NCI-H345 treated with DMSO at 0.1 percent for 48 hours (cell line): ENCODE measurements at regions not wholly inside any gene's neighbourhood (a gene's known extent, or its start where the extent isn't known, plus 50 kb on each side); places are given as distances from the start of the nearest gene placed in this dataset.

Experiments used
- DNase-seq: peaks from one replicate; lab custom pipeline; 2025; ENCODE audit not compliant: unreplicated experiment; lab: John Stamatoyannopoulos, UW

DNA sequence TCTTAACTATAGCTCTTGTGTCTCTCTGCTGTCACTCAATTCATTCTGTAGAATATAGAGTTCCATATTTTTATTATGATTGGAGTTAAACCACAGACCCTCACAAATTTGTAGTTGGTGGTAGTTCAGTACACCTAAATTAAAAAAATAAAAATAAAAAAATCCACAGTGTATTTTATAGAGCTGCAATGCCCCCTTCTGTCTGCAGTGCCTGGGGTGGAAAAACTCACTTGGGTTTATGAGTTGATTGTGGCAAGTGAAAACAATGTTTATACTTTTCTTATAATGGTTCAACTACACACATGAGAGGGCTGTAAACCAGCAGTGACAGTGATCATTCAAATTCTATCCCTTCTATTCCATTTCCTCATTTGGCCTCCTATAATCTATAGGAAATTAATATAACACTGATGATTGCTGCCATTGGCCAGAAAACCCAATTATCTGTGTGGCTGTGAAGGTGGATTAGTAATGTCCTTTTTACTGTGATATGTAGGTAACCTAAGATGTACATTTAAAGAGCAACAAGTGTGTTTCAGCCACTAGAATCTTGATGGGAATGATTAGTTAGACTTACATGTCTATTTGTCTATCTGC lies 166.9 kb upstream of the LRIG3 start:
- no peak for DNase-seq

DNA sequence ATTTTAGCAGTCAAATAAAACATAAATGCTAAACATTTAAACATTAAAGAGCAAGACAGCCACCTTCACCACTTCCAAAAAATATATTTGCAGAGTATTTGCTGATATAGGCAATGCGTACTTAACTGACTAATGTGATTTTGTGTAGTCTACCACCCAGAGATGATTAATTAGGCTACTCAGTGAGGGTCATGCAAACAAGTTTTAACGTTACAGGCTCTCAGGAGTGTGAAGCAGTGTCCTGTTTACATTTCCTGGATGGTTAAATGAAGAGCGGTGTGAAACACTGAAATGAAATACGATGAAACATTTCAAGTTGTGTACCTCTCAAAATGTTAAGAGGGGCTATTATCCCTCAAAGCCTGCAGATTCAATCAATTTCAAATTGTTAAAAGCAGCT lies 165.8 kb upstream of the LRIG3 start:
- peak; percentile 98 for DNase-seq

DNA sequence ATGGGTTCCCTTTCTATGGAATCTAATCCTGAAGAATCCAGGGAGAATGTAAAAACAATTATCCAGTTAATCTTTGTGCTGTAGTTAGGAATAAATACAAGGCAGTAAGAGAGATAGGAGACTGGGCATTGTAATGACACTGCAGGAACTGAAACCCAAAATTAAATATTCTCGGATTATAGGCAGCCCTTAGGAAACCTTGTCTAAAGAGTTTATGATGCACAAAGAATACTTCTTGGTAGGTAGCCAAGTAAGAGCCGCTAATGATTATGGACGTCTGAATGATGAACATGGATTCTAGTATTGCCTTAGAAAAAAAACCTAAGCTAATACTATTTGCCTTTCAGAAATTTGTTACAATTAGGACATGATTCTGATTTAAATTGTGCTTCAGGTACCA lies 165.4 kb upstream of the LRIG3 start:
- DNase-seq = peak; percentile 68

DNA sequence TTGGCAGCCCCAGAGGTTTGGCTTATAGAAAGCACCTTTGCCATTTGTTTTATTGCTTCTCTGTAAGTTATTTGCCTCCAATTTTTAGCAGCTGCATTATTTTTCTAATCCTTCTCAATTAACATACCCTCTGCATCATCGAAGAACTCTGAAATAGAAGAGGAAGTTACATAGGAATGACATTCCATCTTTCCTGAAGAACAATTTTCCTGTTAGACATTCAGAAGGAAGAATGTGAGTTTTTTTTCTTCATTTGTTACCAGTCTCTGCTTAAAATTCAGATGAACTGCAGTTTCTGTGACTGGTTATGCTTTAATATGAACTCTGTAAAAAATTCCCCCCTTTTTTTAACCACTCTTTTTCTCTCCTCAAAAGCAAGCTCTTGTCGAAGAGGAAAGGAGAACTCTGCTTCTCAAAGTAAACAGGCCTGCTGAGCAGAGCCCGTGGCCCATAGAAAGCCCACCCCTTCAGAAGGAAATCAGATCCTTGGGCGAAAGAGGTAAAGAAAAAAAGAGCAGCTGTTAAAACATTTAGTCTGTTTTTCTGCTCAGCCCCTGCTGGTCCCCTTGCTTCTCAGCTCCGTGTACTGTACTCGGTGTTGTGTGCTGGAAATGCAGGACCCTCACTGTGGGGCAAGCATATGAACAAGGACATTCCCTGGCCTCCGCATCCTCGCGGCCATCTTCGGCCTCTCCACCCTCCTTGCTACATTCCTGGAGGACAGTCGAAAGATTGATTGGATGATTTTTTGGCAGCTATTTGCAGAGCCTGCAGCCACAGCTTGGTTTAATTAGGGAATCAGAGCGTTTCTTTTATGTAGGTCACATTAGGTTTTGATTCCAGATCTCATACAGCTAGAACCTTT lies 164.4 kb upstream of the LRIG3 start:
- DNase-seq = peak; percentile 23

DNA sequence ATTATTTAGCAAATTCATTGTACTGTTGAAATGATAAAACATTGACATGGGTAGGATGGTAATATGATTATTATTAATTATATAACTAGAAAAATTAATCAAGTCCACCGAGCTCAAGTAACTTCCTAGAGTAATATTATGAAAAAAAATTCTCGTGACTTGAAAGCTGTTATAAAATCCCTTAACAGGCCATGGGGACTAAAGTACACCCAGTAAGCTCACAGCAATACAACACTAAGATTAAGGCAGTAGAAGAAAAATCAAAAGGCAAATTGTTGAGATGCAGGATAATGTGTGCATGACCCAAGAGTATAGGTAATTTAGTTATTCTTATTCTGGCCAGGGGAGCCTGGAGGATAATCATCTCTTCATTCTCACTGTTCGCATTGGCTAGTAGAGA lies 162.6 kb upstream of the LRIG3 start:
- DNase-seq = no peak

DNA sequence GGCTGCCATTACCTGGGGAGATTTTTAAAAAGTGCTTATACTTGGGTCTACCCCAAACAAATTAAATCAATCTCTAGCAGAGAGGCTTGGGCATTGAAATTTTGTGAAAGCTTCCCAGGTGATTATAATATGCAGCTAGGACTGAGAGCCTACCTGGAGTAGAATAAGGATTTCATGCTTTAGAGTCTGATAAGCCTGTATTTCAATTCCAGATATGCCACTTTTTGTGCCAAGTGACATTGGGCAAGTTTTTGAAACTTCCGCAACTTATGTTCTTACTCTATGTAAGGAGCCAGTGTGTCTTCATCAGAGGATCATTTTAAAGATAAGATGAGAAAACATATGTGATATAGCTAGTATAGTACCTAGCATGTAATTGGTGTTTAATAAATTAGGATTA lies 159.8 kb upstream of the LRIG3 start:
- DNase-seq = no peak

DNA sequence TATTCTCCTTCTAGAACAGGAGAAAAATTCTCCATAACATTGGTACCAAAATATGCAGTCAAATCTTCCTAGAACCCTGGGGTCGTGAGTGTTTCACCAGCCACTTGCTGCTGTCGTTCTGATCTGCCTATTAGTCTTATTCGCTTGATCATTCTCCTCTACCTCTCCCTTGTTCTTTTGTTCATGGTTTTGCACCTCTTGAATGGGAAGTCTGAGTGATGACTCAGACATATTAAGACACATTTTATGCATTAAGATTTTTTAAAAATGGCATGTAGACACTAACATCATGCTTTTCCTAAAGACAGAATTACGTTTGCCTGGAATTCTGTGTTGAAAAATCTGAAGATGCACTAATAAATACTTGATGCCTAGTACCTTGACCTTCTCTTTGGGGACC lies 159.2 kb upstream of the LRIG3 start:
- DNase-seq = no peak

DNA sequence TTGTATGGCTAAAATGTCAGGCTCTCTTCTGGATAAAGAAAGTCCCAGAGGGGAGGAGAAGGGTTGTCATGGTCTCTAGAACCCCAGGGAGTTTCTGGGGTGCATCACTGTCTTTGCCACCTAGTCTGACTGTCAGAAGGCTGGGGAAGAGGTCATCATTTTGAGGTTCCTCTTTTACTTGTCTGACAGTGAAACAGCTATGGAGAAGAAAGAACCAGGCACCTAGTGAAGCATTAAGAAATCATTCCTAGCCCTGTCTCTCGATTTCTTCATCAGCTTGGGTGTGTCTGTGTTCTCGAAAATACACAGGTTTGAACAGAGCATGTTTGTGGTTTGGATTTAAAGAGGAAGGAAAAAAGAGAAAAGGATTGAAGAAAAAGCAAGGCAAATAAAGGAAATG lies 158.7 kb upstream of the LRIG3 start:
- DNase-seq = no peak

DNA sequence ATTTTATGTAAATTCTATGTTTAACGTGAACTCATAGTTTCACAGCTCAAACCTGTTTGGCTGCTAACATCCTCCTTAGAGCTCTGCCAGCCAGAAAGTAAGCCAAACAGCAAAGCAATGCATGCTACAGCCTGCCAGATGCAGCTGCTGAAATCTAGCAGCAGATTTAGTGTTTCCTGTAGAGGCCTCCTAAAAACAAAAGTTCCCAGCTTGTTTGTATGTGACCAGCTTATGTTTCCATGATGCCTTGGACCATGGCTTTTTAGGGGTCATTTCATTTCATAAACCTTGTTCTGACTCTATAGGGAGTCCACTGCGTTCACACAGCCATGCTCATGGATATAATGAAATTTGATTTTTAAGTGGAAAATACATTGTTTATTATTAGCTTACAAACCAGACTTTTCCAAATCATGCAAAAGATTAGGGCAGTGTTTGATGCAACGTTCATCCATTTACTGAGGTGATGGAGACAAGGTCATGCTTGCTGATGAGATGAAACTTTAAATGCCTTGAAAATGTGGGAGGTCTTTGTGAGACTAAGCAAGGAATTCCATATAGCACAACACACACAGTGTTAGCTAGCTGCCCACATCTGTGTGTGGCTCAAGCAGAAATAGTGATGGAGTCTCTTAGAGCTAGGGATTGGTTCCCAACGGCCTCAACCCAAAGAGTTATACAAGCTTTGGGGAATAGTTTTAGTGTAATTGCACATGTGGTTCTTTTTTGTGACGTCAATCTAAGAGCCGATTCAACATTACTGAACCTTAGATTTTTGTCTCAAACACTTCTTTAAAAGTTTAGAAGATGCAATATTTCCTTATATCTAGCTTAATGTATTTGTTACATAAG lies 157.5 kb upstream of the LRIG3 start:
- no peak for DNase-seq

DNA sequence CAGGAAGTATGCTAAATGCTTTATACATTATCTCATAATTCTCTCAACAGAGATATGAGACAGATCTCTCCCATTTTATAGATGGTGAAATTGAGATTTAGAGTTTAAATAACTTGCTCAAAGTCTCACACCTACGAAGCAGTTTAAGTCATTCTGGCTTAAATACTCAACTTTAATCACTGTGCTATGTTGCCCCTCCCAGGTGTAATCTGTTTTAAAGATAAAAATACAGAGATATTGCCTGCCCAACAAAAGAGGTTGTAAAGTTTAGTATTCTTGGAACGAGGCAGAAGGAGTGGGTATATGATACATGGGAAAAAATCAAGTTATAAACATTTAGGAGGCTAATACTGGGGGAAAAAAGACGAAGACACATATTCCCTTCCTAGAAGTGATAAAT lies 156.8 kb upstream of the LRIG3 start:
- DNase-seq = no peak

DNA sequence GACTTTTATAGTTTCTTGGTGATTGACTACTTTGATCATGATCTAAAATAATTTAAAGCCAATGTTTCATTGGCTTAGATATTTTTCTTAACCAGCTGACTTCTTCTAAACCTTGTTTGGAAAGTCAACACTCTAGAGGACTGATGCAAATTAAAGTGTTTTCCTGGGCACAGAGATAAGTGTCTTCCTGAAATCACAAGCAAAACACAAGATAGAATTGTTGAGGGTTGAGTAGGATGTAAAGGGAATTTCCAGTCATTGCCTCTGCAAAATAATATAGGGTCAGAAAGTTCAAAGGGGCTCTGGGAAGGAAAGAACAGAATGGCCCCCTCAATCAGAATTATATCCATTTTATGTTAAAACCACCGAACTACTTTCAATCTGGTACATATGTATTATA lies 156.3 kb upstream of the LRIG3 start:
- no peak for DNase-seq

DNA sequence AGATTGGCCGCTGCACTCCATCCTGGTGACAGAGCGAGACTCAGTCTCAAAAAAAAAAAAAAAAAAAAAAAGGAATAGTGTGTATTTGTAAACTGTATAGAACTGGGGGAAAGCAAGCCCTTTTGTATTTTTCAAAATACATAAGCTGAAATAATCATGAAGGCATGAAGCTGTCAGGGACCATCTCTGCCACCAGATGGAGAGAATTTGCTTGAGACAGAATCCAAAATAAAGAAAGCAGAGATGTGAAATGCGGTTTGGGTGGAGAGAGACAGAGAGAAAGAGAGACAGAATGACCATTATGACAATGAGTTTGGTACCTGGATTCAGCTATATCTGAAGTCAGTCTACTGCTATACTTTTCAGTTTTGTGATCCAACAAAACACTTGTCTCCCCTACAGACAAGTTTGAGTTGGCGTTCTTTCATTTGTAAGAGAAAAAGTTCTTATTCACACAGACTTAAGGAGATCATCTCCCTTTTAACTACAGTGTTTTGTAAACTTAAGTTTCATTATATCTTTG lies 155.7 kb upstream of the LRIG3 start:
- no peak for DNase-seq

DNA sequence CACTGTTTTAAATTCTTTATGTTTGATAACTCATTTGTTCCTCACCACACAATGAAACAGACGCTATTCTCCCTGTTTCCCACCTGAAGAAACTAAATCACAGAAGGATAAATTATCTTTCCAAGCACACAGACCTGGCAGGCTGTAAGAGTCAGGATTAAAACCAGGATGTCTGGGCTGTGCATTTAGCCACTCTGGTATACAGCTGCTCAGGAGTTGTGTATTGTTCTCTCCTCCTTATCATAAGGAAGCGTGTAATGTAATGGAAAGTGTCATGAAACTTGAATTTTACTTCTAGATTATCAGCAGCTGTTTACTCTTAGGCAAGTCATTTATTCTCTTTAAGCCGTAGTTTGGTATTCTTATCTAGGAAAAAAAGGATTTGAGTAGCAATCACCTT lies 154.8 kb upstream of the LRIG3 start:
- no peak for DNase-seq

DNA sequence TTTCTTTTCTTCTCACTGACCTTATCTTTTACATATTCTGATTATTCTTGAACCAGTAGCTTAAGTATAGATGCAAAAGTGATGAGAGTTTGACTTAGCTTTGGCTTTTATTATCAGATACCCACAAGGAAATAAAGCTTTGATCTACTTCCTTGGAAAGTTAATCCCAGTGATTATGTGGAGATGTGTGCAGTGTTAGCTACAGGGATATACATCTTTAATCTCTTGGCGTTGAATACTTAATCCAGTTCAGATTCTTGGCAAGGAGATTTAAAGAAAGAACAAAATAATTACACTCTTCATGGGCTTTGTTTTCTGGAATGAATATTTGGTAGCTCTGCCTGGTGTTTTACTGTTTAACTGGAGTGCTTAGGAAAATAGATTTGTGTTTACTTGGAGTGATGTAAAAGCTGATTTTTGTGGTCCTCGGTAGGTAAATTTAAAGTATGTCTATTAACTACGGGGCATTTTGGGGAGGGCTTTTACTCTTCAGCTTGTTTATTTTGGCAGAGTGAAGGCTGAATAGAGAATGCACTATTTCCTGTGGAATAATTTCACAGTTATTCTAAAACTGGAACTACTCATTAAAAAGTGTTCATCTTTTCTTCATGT lies 150.1 kb upstream of the LRIG3 start:
- no peak for DNase-seq

DNA sequence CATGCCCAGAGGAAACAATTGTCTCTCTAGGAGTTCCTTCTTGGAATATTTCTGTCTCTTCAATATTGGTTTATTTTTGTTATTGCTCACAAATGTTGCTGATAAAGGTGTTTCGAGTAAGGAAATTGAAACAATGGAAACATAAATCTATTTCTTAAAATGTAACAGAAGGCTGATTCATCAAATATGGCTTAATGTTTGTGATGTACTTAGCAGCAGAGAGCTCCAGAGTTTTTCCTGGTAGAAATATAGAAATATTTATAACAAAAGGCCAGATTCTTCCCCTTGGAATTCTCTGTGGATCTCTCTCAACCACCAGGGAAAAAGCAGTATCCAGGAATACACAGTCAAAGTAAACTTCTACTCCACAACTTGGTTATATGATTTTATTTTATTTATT lies 149.2 kb upstream of the LRIG3 start:
- DNase-seq = no peak

DNA sequence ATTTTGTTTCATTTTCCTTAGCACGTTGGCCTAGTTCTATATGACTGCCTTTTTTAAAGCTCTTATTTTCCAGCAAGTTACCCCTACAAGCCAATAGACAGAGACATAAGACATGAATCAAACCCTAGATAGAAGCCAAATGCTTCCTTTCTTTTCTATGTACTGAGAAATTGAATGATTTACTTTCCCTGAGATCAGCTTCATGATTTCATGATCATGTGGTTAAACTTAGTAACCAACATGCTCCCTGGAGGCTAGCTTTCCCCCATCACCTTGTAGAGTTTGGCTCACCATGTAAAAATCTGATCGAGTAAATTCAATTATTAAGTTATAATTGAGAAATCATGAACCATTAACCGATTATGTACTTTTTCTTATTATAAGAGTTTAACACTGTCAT lies 148.1 kb upstream of the LRIG3 start:
- no peak for DNase-seq

DNA sequence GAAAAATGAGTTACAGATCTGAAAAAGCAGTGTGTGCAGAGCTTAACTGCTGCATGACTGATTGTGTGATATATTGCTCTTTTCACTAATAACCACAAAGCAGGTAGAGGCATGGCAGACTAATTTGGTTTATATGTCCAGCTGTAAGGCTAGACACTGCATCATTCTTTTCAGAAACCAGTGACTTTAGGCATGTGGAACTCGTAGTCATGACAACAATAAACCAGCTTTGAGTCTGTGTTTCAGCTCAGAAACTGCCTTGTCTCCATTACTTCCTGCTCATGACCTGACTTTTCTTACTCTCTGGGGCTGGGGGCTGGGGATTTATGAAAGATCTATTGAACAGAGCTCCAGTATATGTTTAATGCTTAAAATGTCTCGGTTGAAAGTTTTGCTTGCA lies 146.8 kb upstream of the LRIG3 start:
- DNase-seq = no peak

DNA sequence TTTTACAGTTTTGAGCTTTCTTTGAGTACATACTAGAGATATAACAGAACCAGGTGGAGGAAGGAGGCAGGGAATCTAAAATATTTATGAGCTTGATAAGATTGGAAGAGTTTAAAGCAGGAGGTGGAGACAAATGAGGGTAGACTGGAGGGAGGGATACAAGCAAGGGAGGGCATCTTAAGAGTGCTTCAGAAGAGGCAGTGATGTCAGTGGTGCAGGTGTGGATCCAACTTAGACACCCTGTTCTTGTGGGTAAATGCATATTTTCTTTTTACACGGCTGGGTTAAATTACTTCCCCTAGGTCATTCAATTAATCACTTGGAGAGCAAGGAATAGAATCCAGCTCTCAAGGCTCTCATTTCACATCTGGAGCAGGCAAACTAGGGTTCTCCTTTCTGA lies 146.1 kb upstream of the LRIG3 start:
- DNase-seq = no peak

DNA sequence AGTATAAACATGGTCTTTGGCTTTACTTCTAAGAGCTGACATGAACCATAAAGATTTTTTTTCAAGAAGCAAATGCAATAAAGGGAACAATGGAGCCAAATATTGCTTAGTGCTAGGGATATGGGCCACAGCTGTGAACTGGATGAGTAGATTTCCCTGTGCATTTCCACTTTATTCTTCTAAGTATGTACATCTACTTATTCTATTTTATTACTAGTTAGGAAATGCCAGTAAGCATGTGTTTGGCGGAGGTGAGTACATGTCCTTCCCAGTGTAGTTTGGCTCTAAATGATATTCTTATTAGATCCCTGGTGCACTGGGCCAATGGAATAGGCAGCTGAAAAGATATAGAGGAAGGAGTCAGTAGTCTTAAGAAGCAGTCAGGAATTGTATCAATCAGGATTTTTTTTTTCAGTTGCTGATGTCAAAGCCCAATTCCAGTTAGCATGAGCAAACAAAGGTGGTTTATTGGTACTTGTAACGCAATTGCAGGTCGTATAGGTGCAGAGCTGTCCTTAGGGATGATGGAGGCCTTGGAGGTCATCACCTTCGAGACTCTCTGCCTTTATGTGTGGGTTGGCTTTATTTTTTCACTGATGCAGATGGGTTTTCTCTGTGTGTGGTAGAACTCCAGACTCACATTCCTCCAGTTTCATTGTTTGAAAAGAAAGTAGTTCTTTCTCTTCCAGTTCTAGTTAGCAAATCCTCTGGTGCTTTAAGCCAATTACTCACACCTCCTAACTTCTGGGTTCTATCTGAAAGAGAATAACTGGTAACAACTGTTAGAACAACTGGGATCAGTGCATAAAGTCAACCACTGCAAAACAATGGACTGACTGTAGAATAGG lies 139.0 kb upstream of the LRIG3 start:
- DNase-seq = no peak

DNA sequence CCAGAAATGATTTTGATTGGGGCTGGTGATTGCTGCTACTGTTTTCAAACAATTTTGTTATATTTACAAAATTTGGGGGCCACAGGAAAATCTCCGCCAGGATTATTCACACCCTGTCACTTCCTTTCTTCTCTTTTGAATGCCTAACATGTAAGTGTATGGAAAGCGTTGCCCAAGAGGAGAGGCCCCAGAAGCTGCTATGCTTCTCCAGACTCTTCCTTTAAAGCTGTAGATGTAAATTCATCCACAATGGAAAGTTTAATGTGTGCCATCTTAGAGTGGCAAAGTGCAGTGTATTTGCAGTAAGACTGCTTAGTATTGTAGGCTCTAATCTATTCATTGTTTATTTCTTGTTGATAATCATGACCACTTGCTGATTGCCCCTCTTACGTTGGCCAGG lies 136.7 kb upstream of the LRIG3 start:
- DNase-seq = no peak
